Parathyroid adenoma (tissue), 2 donors: ENCODE measurements at regions not wholly inside any gene's neighbourhood (a gene's known extent, or its start where the extent isn't known, plus 50 kb on each side); places are given as distances from the start of the nearest gene placed in this dataset.

Experiments used
- H2AFZ ChIP-seq: fragments of 300-600 bp; sonication (generic); one replicate; pipeline ENCODE4 v1.7.0; 2017; ENCODE audit warnings: antibody characterized with exemption, mild to moderate bottlenecking
- H3K27ac ChIP-seq: fragments of 300-600 bp; sonication (generic); one replicate; pipeline ENCODE4 v1.7.0; 2017
- H3K27me3 ChIP-seq: fragments of 300-600 bp; sonication (generic); one replicate; pipeline ENCODE4 v1.7.0; 2017; ENCODE audit warnings: low read length; ENCODE audit not compliant: control insufficient read depth, insufficient read depth
- H3K36me3 ChIP-seq: fragments of 300-600 bp; sonication (generic); one replicate; pipeline ENCODE4 v1.7.0; 2017; ENCODE audit warnings: low read length; ENCODE audit not compliant: control insufficient read depth, insufficient read depth
- H3K4me1 ChIP-seq: fragments of 300-600 bp; sonication (generic); one replicate; pipeline ENCODE4 v1.7.0; 2017; ENCODE audit warnings: control low read depth
- H3K4me2 ChIP-seq: fragments of 300-600 bp; sonication (generic); one replicate; pipeline ENCODE4 v1.7.0; 2017; ENCODE audit warnings: low read length
- H3K4me3 ChIP-seq: fragments of 300-600 bp; sonication (generic); one replicate; pipeline ENCODE4 v1.7.0; 2017; ENCODE audit warnings: low read depth, low read length
- H3K79me2 ChIP-seq: fragments of 300-600 bp; sonication (generic); one replicate; pipeline ENCODE4 v1.7.0; 2017; ENCODE audit warnings: control low read depth
- H3K9ac ChIP-seq: fragments of 300-600 bp; sonication (generic); one replicate; pipeline ENCODE4 v1.7.0; 2017; ENCODE audit warnings: mild to moderate bottlenecking
- H3K9me3 ChIP-seq: fragments of 300-600 bp; sonication (generic); one replicate; pipeline ENCODE4 v1.7.0; 2017; ENCODE audit warnings: low read length; ENCODE audit not compliant: control insufficient read depth
- TF ChIP-seq, protein P1 (sequence below): fragments of 300-600 bp; sonication (generic); IDR thresholded peaks from one replicate; pipeline ENCODE4 v1.7.0; 2017; ENCODE audit warnings: antibody characterized with exemption, mild to moderate bottlenecking
- donor health status: primary hyperparathyroidism.

DNA sequence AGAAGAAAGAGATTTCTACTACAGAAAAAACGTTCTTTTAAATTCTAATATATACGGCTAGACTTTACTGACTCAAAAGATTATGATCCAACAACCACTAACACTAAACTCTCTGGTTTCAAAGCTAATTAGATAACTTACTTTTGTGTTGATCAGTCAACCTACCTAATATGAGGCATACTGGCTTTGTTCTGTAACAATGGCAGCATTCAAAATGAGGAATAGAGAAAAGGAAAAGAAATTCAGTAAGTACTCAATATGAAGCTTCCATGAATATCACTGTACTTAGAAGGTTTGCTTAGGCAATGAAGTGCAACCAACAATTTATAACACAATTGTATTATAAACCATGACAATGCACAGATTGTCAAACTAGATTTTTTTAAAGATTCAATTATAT is 430.5 kb upstream of the PMFBP1 start:
- Histone ChIP-seq H2AFZ (no peak overlapping the region), H3K27me3 (no peaks in the 10 kb centered on the region), H3K4me3 (no peak overlapping the region), H3K4me1 (no peaks in the 10 kb centered on the region), H3K36me3 (no peaks in the 10 kb centered on the region), H3K9me3 (no peaks in the 10 kb centered on the region), H3K9ac (no peak overlapping the region), H3K79me2 (no peaks in the 10 kb centered on the region), H3K4me2 (no peak overlapping the region), H3K27ac (no peak overlapping the region)
- TF ChIP-seq, protein P1, sequence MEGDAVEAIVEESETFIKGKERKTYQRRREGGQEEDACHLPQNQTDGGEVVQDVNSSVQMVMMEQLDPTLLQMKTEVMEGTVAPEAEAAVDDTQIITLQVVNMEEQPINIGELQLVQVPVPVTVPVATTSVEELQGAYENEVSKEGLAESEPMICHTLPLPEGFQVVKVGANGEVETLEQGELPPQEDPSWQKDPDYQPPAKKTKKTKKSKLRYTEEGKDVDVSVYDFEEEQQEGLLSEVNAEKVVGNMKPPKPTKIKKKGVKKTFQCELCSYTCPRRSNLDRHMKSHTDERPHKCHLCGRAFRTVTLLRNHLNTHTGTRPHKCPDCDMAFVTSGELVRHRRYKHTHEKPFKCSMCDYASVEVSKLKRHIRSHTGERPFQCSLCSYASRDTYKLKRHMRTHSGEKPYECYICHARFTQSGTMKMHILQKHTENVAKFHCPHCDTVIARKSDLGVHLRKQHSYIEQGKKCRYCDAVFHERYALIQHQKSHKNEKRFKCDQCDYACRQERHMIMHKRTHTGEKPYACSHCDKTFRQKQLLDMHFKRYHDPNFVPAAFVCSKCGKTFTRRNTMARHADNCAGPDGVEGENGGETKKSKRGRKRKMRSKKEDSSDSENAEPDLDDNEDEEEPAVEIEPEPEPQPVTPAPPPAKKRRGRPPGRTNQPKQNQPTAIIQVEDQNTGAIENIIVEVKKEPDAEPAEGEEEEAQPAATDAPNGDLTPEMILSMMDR, result no peak

DNA sequence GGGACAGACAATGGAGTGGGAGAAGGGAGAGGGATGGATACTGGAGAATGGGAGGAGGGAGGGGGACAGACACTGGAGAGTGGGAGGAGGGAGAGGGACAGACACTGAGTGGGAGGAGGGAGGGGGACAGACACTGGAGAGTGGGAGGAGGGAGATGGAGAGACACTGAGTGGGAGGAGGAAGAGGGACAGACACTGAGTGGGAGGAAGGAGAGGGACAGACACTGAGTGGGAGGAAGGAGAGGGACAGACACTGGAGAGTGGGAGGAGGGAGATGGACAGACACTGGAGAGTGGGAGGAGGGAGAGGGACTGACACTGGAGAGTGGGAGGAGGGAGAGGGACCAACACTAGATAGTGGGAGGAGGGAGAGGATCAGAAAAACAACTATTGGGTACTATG is 426.7 kb upstream of the PMFBP1 start:
- no peak overlapping the region for H3K4me3 ChIP-seq
- no peaks in the 10 kb centered on the region for H3K79me2 ChIP-seq
- no peaks in the 10 kb centered on the region for H3K27me3 ChIP-seq
- no peak overlapping the region for H3K27ac ChIP-seq
- no peaks in the 10 kb centered on the region for H3K9me3 ChIP-seq
- H3K9ac ChIP-seq, result no peak overlapping the region
- TF ChIP-seq, protein P1, result no peak
- H2AFZ ChIP-seq, result no peak overlapping the region
- H3K4me1 ChIP-seq, result no peaks in the 10 kb centered on the region
- H3K4me2 ChIP-seq, result no peak overlapping the region
- no peaks in the 10 kb centered on the region for H3K36me3 ChIP-seq

DNA sequence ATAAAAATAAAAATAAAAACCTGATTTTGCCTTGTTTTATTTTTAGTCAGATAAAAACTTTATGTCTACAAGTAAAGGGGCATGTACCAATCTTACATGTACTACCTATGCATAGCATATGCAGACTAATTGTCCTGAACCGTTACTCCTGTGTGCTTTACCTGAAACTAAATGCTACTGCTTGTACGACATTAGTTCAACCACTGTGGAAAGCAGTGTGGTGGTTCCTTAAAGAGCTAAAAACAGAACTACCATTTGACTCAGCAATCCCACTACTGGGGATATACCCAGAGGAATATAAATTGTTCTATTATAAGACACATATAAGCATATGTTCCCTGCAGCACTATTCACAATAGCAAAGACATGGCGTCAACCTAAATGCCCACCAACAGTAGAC is 426.0 kb upstream of the PMFBP1 start:
- TF ChIP-seq, protein P1, result no peak
- no peaks in the 10 kb centered on the region for H3K27me3 ChIP-seq
- H3K79me2 ChIP-seq, result no peaks in the 10 kb centered on the region
- H3K4me2 ChIP-seq, result no peak overlapping the region
- no peak overlapping the region for H3K4me3 ChIP-seq
- no peaks in the 10 kb centered on the region for H3K9me3 ChIP-seq
- H3K9ac ChIP-seq, result no peak overlapping the region
- no peaks in the 10 kb centered on the region for H3K4me1 ChIP-seq
- no peak overlapping the region for H2AFZ ChIP-seq
- H3K36me3 ChIP-seq, result no peaks in the 10 kb centered on the region
- no peak overlapping the region for H3K27ac ChIP-seq

DNA sequence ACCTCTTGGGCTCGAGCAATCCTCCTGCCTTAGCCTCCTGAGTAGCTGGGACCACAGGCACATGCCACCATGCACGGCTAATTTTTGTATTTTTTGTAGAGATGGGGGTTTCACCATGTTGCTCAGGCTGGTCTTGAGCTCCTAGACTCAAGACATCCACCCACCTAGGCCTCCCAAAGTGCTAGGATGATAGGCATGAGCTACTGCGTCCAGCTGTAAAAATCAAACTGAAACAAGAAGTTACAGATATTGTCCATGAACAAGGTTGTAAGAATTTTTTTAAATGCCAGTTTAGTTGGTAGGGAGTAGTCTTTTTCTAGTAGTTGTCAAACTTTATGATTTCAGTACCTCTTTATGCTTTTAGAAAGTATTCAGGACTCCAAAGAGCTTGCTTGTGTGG is 424.4 kb upstream of the PMFBP1 start:
- Histone ChIP-seq H3K9ac (no peak overlapping the region), H3K4me2 (no peak overlapping the region), H3K9me3 (no peaks in the 10 kb centered on the region), H3K79me2 (no peaks in the 10 kb centered on the region), H3K27me3 (no peaks in the 10 kb centered on the region), H3K36me3 (no peaks in the 10 kb centered on the region), H3K27ac (no peak overlapping the region), H2AFZ (no peak overlapping the region), H3K4me3 (no peak overlapping the region), H3K4me1 (no peaks in the 10 kb centered on the region)
- TF ChIP-seq, protein P1, result no peak

DNA sequence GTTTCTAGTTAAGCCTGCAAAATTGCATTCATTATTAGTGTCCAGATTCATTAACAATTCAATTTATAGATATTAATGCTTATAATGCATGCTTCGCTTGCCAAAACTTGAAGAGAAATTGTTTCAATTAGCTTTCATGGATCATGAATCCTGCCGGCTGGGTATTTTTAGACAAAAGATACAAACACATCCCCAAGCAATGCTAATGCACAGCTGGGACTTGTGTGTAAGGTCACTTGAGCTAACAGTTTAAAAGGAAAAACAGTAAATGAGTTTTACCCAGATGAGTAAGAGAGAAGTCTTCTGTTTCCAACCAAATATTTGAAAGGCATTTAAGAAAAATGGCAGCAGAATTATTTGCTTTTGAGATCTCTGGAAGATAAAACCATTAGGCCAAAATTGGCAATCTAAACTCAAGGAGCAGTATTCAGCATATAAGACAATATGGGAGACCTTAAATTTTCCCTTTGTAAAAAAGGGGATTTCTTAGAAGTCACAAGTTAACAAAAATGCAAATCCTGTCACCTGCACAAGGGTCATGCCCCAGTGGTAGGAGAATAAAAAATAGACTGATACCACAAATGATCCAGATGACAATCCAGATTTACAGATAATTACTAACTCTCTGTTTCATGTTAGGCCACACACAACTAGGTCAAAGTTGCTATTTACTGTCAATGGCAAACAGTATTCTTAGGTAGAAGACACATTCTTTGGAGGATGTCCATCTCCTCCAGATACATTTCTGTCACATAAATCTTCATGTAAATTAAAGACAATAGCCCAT is 418.4 kb upstream of the PMFBP1 start:
- H3K79me2 ChIP-seq, result no peaks in the 10 kb centered on the region
- no peak overlapping the region for H3K9ac ChIP-seq
- no peaks in the 10 kb centered on the region for H3K27me3 ChIP-seq
- H3K36me3 ChIP-seq, result no peaks in the 10 kb centered on the region
- no peak overlapping the region for H3K27ac ChIP-seq
- no peak overlapping the region for H2AFZ ChIP-seq
- no peak overlapping the region for H3K4me3 ChIP-seq
- H3K4me2 ChIP-seq, result no peak overlapping the region
- H3K9me3 ChIP-seq, result no peaks in the 10 kb centered on the region
- TF ChIP-seq, protein P1, result no peak
- H3K4me1 ChIP-seq, result no peaks in the 10 kb centered on the region
